LNCaP clone FGC (cell line): ENCODE measurements at regions not wholly inside any gene's neighbourhood (a gene's known extent, or its start where the extent isn't known, plus 50 kb on each side); places are given as distances from the start of the nearest gene placed in this dataset.

Experiments
- DNase-seq: peaks from one replicate; pipeline ENCODE4 v3.0.0-alpha.2; 2011; ENCODE audit warnings: low read depth
- H3K4me3 ChIP-seq: 2 replicates; pipeline ENCODE4 v1.5.1; 2011; ENCODE audit warnings: mild to moderate bottlenecking, low read depth, low read length, control low read depth
- CTCF ChIP-seq: IDR thresholded peaks from 2 replicates; pipeline ENCODE4 v1.5.1; 2012; ENCODE audit warnings: mild to moderate bottlenecking; ENCODE audit not compliant: control insufficient read depth, insufficient read depth; ENCODE audit errors: extremely low read depth

- no peak overlapping the region for H3K4me3 ChIP-seq
- no peak for DNase-seq
- TF ChIP-seq CTCF, result no peak
Measured at GRCh38 chr4:19940861-19941260, 310.8 kb upstream of the SLIT2 start.

- H3K4me3 ChIP-seq, result no peak overlapping the region
- DNase-seq, result no peak
- no peak for TF ChIP-seq CTCF
Measured at GRCh38 chr4:19936476-19936875, 315.2 kb upstream of the SLIT2 start.

GRCh38 chr4:19930742-19931141 lies 321.0 kb upstream of the SLIT2 start:
- no peak for DNase-seq
- no peak for TF ChIP-seq CTCF

GRCh38 chr4:19927381-19927780 lies 324.3 kb upstream of the SLIT2 start:
- H3K4me3 ChIP-seq, result no peak overlapping the region
- no peak for TF ChIP-seq CTCF
- no peak for DNase-seq

More at GRCh38 chr4:19930742-19931141, 321.0 kb upstream of the SLIT2 start:
- H3K4me3 ChIP-seq, result no peak overlapping the region

GRCh38 chr4:19925516-19925915 lies 326.2 kb upstream of the SLIT2 start:
- H3K4me3 ChIP-seq, result no peak overlapping the region
- TF ChIP-seq CTCF, result no peak
- DNase-seq, result no peak

GRCh38 chr4:19924761-19925160 lies 326.9 kb upstream of the SLIT2 start:
- no peak for DNase-seq
- no peak for TF ChIP-seq CTCF
- H3K4me3 ChIP-seq, result no peak overlapping the region

- DNase-seq, result no peak
- TF ChIP-seq CTCF, result no peak
- no peak overlapping the region for H3K4me3 ChIP-seq
Measured at GRCh38 chr4:19915276-19915675, 336.4 kb upstream of the SLIT2 start.
